Activated T-helper 2 cell treated with anti-CD3 and anti-CD28 coated beads, Interferon-gamma antibody, Interleukin-2, Interleukin-4, amounts not matched to agents 10 μg/mL and 5 μg/mL and 100 μg/mL, durations not matched to agents 14 hours and 24 hours and 36 hours (primary cell): ENCODE measurements at regions not wholly inside any gene's neighbourhood (a gene's known extent, or its start where the extent isn't known, plus 50 kb on each side); places are given as distances from the start of the nearest gene placed in this dataset.

Experiments
- DNase-seq: peaks from one replicate; pipeline ENCODE4 v3.0.0; 2021; ENCODE audit warnings: low spot score
- H3K27ac Mint-ChIP-seq: one replicate; pipeline ENCODE4 v1.8.0; 2021; ENCODE audit warnings: mixed read lengths
- H3K27me3 Mint-ChIP-seq: one replicate; pipeline ENCODE4 v1.8.0; 2021; ENCODE audit warnings: low read depth, mixed read lengths
- H3K36me3 Mint-ChIP-seq: one replicate; pipeline ENCODE4 v1.8.0; 2021; ENCODE audit warnings: low read depth, mixed read lengths
- H3K4me1 Mint-ChIP-seq: one replicate; pipeline ENCODE4 v1.8.0; 2021; ENCODE audit warnings: low read depth, mixed read lengths
- H3K4me3 Mint-ChIP-seq: one replicate; pipeline ENCODE4 v1.8.0; 2021; ENCODE audit warnings: low read depth, mild to moderate bottlenecking, moderate library complexity, mixed read lengths
- H3K9me3 Mint-ChIP-seq: one replicate; pipeline ENCODE4 v1.8.0; 2021; ENCODE audit warnings: mixed read lengths
- intact Hi-C: fragments of 100-400 bp; cut with micrococcal nuclease; formaldehyde crosslinking; loops from one replicate; pipeline ENCODE4 v1.15.1; 2023

- H3K27ac Mint-ChIP-seq, result no peak overlapping the region
- no peaks in the 10 kb centered on the region for H3K27me3 Mint-ChIP-seq
- intact Hi-C loops, result no loop called here
- H3K4me3 Mint-ChIP-seq, result no peak overlapping the region
- no peaks in the 10 kb centered on the region for H3K4me1 Mint-ChIP-seq
- no peaks in the 10 kb centered on the region for H3K36me3 Mint-ChIP-seq
- DNase-seq, result no peak
- H3K9me3 Mint-ChIP-seq, result peaks cover 4% of the 10 kb centered on the region
Observed at GRCh38 chr4:126344472-126344871, 1029.7 kb downstream of the FAT4 start.

GRCh38 chr4:126346654-126347053 is 1031.9 kb downstream of the FAT4 start:
- Mint-ChIP-seq H3K4me1 (no peaks in the 10 kb centered on the region), H3K4me3 (no peak overlapping the region), H3K27ac (no peak overlapping the region), H3K27me3 (no peaks in the 10 kb centered on the region), H3K36me3 (no peaks in the 10 kb centered on the region), H3K9me3 (peaks cover 4% of the 10 kb centered on the region)
- no peak for DNase-seq
- intact Hi-C loops, result no loop called here

- no peak overlapping the region for H3K27ac Mint-ChIP-seq
- H3K4me1 Mint-ChIP-seq, result no peaks in the 10 kb centered on the region
- H3K36me3 Mint-ChIP-seq, result no peaks in the 10 kb centered on the region
- intact Hi-C loops, result no loop called here
- H3K4me3 Mint-ChIP-seq, result no peak overlapping the region
- H3K27me3 Mint-ChIP-seq, result no peaks in the 10 kb centered on the region
- DNase-seq, result no peak
- H3K9me3 Mint-ChIP-seq, result no peaks in the 10 kb centered on the region
Observed at GRCh38 chr4:126354784-126355183, 1040.0 kb downstream of the FAT4 start.

- intact Hi-C loops, result no loop called here
- no peak overlapping the region for H3K27ac Mint-ChIP-seq
- peaks cover 4% of the 10 kb centered on the region for H3K9me3 Mint-ChIP-seq
- DNase-seq, result no peak
- no peak overlapping the region for H3K4me3 Mint-ChIP-seq
- H3K27me3 Mint-ChIP-seq, result no peaks in the 10 kb centered on the region
- no peaks in the 10 kb centered on the region for H3K4me1 Mint-ChIP-seq
- H3K36me3 Mint-ChIP-seq, result no peaks in the 10 kb centered on the region
Observed at GRCh38 chr4:126358041-126358440, 1043.3 kb downstream of the FAT4 start.

- Mint-ChIP-seq H3K4me1 (no peaks in the 10 kb centered on the region), H3K4me3 (no peak overlapping the region)
Observed at GRCh38 chr4:126361287-126361686, 1046.5 kb downstream of the FAT4 start.

GRCh38 chr4:126364311-126364911 is 1049.7 kb downstream of the FAT4 start:
- Mint-ChIP-seq H3K36me3 (no peaks in the 10 kb centered on the region), H3K9me3 (peaks cover 9% of the 10 kb centered on the region), H3K27ac (no peak overlapping the region), H3K27me3 (no peaks in the 10 kb centered on the region), H3K4me1 (no peaks in the 10 kb centered on the region), H3K4me3 (no peak overlapping the region)
- no peak for DNase-seq
- intact Hi-C loops, result no loop called here

More at GRCh38 chr4:126361287-126361686, 1046.5 kb downstream of the FAT4 start:
- no peaks in the 10 kb centered on the region for H3K36me3 Mint-ChIP-seq
- H3K9me3 Mint-ChIP-seq, result peaks cover 4% of the 10 kb centered on the region
- no peak for DNase-seq
- intact Hi-C loops, result no loop called here
- no peaks in the 10 kb centered on the region for H3K27me3 Mint-ChIP-seq
- H3K27ac Mint-ChIP-seq, result no peak overlapping the region

- H3K27me3 Mint-ChIP-seq, result no peaks in the 10 kb centered on the region
- no peak overlapping the region for H3K27ac Mint-ChIP-seq
- peaks cover 15% of the 10 kb centered on the region for H3K9me3 Mint-ChIP-seq
- intact Hi-C loops, result no loop called here
- no peaks in the 10 kb centered on the region for H3K4me1 Mint-ChIP-seq
- no peak overlapping the region for H3K4me3 Mint-ChIP-seq
- no peaks in the 10 kb centered on the region for H3K36me3 Mint-ChIP-seq
- no peak for DNase-seq
Observed at GRCh38 chr4:126369076-126369475, 1054.3 kb downstream of the FAT4 start.

GRCh38 chr4:126372634-126373033 is 1057.9 kb downstream of the FAT4 start:
- H3K4me3 Mint-ChIP-seq, result no peak overlapping the region
- intact Hi-C loops, result no loop called here
- DNase-seq, result no peak
- no peaks in the 10 kb centered on the region for H3K27me3 Mint-ChIP-seq
- H3K4me1 Mint-ChIP-seq, result no peaks in the 10 kb centered on the region
- H3K9me3 Mint-ChIP-seq, result peaks cover 10% of the 10 kb centered on the region
- no peaks in the 10 kb centered on the region for H3K36me3 Mint-ChIP-seq
- H3K27ac Mint-ChIP-seq, result no peak overlapping the region

- DNase-seq, result no peak
- Mint-ChIP-seq H3K4me3 (no peak overlapping the region), H3K27ac (no peak overlapping the region), H3K27me3 (no peaks in the 10 kb centered on the region), H3K9me3 (peaks cover 10% of the 10 kb centered on the region), H3K36me3 (no peaks in the 10 kb centered on the region), H3K4me1 (no peaks in the 10 kb centered on the region)
- intact Hi-C loops, result no loop called here
Observed at GRCh38 chr4:126375462-126376054, 1060.8 kb downstream of the FAT4 start.

GRCh38 chr4:126385954-126386353 is 1071.2 kb downstream of the FAT4 start:
- Mint-ChIP-seq H3K4me1 (no peaks in the 10 kb centered on the region), H3K27me3 (no peaks in the 10 kb centered on the region)

GRCh38 chr4:126386512-126386911 is 1071.8 kb downstream of the FAT4 start:
- no peaks in the 10 kb centered on the region for H3K27me3 Mint-ChIP-seq
- H3K9me3 Mint-ChIP-seq, result peaks cover 6% of the 10 kb centered on the region
- intact Hi-C loops, result no loop called here
- no peak overlapping the region for H3K27ac Mint-ChIP-seq
- H3K4me1 Mint-ChIP-seq, result no peaks in the 10 kb centered on the region
- no peak overlapping the region for H3K4me3 Mint-ChIP-seq
- H3K36me3 Mint-ChIP-seq, result no peaks in the 10 kb centered on the region
- DNase-seq, result no peak

More at GRCh38 chr4:126385954-126386353, 1071.2 kb downstream of the FAT4 start:
- DNase-seq, result no peak
- intact Hi-C loops, result no loop called here
- H3K9me3 Mint-ChIP-seq, result peaks cover 2% of the 10 kb centered on the region
- no peaks in the 10 kb centered on the region for H3K36me3 Mint-ChIP-seq
- H3K4me3 Mint-ChIP-seq, result no peak overlapping the region
- no peak overlapping the region for H3K27ac Mint-ChIP-seq

GRCh38 chr4:126395664-126396063 is 1080.9 kb downstream of the FAT4 start:
- Mint-ChIP-seq H3K4me1 (no peaks in the 10 kb centered on the region), H3K36me3 (no peaks in the 10 kb centered on the region), H3K27ac (no peak overlapping the region), H3K27me3 (no peaks in the 10 kb centered on the region), H3K4me3 (no peak overlapping the region), H3K9me3 (peaks cover 6% of the 10 kb centered on the region)
- DNase-seq, result no peak
- intact Hi-C loops, result no loop called here

- Mint-ChIP-seq H3K4me1 (no peaks in the 10 kb centered on the region), H3K4me3 (no peak overlapping the region), H3K36me3 (no peaks in the 10 kb centered on the region), H3K27me3 (no peaks in the 10 kb centered on the region), H3K9me3 (peaks cover 3% of the 10 kb centered on the region), H3K27ac (no peak overlapping the region)
- intact Hi-C loops, result no loop called here
- DNase-seq, result no peak
Observed at GRCh38 chr4:126396121-126396520, 1081.4 kb downstream of the FAT4 start.
